LNCaP clone FGC (cell line): ENCODE measurements at regions not wholly inside any gene's neighbourhood (a gene's known extent, or its start where the extent isn't known, plus 50 kb on each side); places are given as distances from the start of the nearest gene placed in this dataset.
A peak's percentile ranks its signal among the peaks of the same experiment; 100 is the strongest.

Experiments used
- DNase-seq: peaks from one replicate; pipeline ENCODE4 v3.0.0-alpha.2; 2011; ENCODE audit warnings: low read depth
- H3K4me3 ChIP-seq: 2 replicates; pipeline ENCODE4 v1.5.1; 2011; ENCODE audit warnings: mild to moderate bottlenecking, low read depth, low read length, control low read depth
- TF ChIP-seq, protein P1 (sequence below): IDR thresholded peaks from 2 replicates; pipeline ENCODE4 v1.5.1; 2012; ENCODE audit warnings: mild to moderate bottlenecking; ENCODE audit not compliant: control insufficient read depth, insufficient read depth; ENCODE audit errors: extremely low read depth

DNA sequence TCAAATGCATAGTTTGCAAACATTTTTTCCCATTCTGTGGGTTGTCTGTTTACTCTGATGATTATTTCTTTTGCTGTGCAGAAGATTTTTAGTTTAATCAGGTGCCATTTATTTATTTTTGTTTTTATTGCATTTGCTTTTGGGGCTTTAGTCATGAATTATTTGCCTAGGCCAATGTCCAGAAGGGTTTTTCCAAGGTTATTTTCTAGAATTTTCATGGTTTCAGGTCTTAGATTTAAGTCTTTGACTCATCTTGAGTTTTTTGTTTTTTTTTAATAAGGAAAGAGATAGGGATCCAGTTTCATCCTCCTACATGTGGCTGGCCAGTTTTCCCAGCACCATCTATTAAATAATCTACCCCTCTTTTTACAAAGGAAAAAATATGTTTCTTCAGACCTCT, 57.2 kb upstream of the TMEM260 start:
- H3K4me3 ChIP-seq = no peak overlapping the region
- TF ChIP-seq, protein P1, sequence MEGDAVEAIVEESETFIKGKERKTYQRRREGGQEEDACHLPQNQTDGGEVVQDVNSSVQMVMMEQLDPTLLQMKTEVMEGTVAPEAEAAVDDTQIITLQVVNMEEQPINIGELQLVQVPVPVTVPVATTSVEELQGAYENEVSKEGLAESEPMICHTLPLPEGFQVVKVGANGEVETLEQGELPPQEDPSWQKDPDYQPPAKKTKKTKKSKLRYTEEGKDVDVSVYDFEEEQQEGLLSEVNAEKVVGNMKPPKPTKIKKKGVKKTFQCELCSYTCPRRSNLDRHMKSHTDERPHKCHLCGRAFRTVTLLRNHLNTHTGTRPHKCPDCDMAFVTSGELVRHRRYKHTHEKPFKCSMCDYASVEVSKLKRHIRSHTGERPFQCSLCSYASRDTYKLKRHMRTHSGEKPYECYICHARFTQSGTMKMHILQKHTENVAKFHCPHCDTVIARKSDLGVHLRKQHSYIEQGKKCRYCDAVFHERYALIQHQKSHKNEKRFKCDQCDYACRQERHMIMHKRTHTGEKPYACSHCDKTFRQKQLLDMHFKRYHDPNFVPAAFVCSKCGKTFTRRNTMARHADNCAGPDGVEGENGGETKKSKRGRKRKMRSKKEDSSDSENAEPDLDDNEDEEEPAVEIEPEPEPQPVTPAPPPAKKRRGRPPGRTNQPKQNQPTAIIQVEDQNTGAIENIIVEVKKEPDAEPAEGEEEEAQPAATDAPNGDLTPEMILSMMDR = no peak
- peak; percentile 52 for DNase-seq

DNA sequence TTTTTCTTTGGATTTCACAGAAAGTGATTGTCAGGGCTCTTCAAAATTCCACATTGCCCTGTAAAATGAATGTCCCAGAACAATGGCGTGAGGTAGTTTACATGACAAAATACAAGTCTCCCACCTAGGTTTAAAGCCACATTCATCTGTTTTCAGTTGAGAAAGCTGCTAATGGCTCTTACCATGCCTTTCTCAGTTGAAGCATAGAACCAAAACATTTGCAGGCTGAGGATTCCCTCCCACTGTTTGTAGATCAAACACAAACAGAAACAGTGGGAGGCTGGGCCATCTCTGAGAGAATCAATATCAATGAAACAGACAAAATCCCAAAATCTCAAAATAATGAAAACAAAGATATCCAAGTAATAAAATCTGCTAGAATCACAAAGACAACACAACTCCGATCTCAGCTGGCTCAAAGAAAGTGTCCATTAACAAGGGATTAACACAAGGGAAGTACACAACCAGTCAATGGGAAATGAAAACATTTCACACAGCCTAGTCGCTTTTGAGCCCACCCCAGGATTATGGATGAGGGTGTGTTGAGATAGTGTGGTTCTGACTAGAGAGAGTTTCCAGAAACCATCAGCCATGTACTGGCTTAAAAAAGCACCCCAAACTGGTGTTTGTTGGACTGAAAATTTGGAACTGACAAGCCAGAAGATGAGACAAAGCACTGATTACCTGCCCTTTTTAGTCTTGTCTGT, 54.5 kb upstream of the TMEM260 start:
- DNase-seq = no peak
- TF ChIP-seq, protein P1 = no peak
- no peak overlapping the region for H3K4me3 ChIP-seq

DNA sequence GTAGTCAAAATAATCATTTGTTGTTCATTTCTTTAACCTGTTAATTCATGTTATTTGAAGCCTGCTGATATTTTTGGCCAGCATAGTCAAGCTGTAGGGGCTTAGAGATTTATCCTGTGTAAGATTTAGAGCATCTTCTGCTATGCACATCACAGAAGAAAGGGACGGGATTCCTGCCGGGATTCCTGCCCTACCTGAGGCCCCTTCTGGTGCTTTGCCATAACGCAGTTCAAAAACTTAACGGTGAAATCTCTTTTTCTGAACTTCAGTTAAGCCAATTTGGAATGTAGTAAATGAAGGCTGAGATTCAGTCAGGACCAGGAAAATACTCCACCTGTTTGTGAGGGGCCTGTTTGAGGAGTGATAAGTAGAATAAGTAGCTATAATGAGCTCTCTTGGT, 50.7 kb upstream of the TMEM260 start:
- TF ChIP-seq, protein P1 = no peak
- no peak for DNase-seq
- H3K4me3 ChIP-seq = no peak overlapping the region
